IMR-90 (cell line): ENCODE measurements at regions not wholly inside any gene's neighbourhood (a gene's known extent, or its start where the extent isn't known, plus 50 kb on each side); places are given as distances from the start of the nearest gene placed in this dataset.
A peak's percentile ranks its signal among the peaks of the same experiment; 100 is the strongest.
"Not testable (repeated sequence)": the region's sequence is repeated elsewhere in the genome, so short reads cannot be mapped to it uniquely, and the experiment has no call there.

Experiments
- ATAC-seq: fragments of 200-7000 bp; cut with Tn5 transposase; 2 replicates; pipeline ENCODE4 v1.9.1; 2020; ENCODE audit warnings: low read depth, mild to moderate bottlenecking, moderate library complexity
- BruUV-seq: library from RNA; stranded (reverse); fragments of 400-500 nt; replicated peaks from 2 replicates; lab custom pipeline; 2021; lab: Mats Ljungman, UMichigan
- CTCF ChIA-PET: fragments of 300-600 bp; formaldehyde crosslinking; extraction: SDS; loops from one replicate; lab custom pipeline; 2021; ENCODE audit warnings: antibody characterized with exemption; lab: Yijun Ruan, JAX
- POLR2A ChIA-PET: fragments of 300-600 bp; sonication (Branson Sonifier 250); formaldehyde crosslinking; loops from one replicate; lab custom pipeline; 2022; ENCODE audit warnings: antibody characterized with exemption; ENCODE audit not compliant: unreplicated experiment; lab: Charles Lee
- DNase-seq: peaks from one replicate; pipeline ENCODE4 v3.0.0; 2013
- H2AFZ ChIP-seq: replicated peaks from 2 replicates; pipeline ENCODE3; 2013; ENCODE audit warnings: low read length, mild to moderate bottlenecking; ENCODE audit not compliant: poor library complexity
- H2AK5ac ChIP-seq: 2 replicates; pipeline ENCODE4 v1.6.1; 2013; ENCODE audit warnings: low read depth, low read length, inconsistent platforms
- H2AK9ac ChIP-seq: replicated peaks from 2 replicates; pipeline ENCODE3; 2013; ENCODE audit warnings: mild to moderate bottlenecking, low read depth, low read length, moderate library complexity; ENCODE audit not compliant: poor library complexity
- H2BK120ac ChIP-seq: 2 replicates; pipeline ENCODE4 v1.6.1; 2013; ENCODE audit warnings: low read depth, low read length, inconsistent platforms
- H2BK15ac ChIP-seq: 3 replicates; pipeline ENCODE4 v1.6.1; 2013; ENCODE audit warnings: low read depth, low read length, inconsistent platforms
- H2BK20ac ChIP-seq: 2 replicates; pipeline ENCODE4 v1.6.1; 2013; ENCODE audit warnings: low read depth, mild to moderate bottlenecking, inconsistent platforms, low read length, moderate library complexity
- H2BK5ac ChIP-seq: 2 replicates; pipeline ENCODE4 v1.6.1; 2013; ENCODE audit warnings: mild to moderate bottlenecking, low read depth, low read length, inconsistent platforms; ENCODE audit not compliant: poor library complexity, severe bottlenecking
- H3K14ac ChIP-seq: replicated peaks from 2 replicates; pipeline ENCODE4 v1.6.1; 2013; ENCODE audit warnings: low read depth, low read length, inconsistent platforms
- H3K18ac ChIP-seq: 2 replicates; pipeline ENCODE4 v1.6.1; 2013; ENCODE audit warnings: low read depth, low read length, control low read depth
- H3K23ac ChIP-seq: 2 replicates; pipeline ENCODE4 v1.6.1; 2013; ENCODE audit warnings: low read depth, low read length, inconsistent platforms
- H3K27ac ChIP-seq: 2 replicates; pipeline ENCODE4 v1.5.1; 2013; ENCODE audit warnings: mild to moderate bottlenecking, control low read depth, low read length; ENCODE audit not compliant: insufficient read depth
- H3K27me3 ChIP-seq: 2 replicates; pipeline ENCODE4 v1.6.1; 2013; ENCODE audit warnings: low read length; ENCODE audit not compliant: control insufficient read depth, insufficient read depth
- H3K36me3 ChIP-seq: 2 replicates; pipeline ENCODE4 v1.6.1; 2013; ENCODE audit warnings: low read length, mixed read lengths; ENCODE audit not compliant: control insufficient read depth, insufficient read depth
- H3K4ac ChIP-seq: 2 replicates; pipeline ENCODE4 v1.6.1; 2013; ENCODE audit warnings: low read depth, low read length, inconsistent platforms
- H3K4me1 ChIP-seq: 2 replicates; pipeline ENCODE4 v1.6.1; 2013; ENCODE audit warnings: low read length, mixed read lengths; ENCODE audit not compliant: control insufficient read depth, insufficient read depth
- H3K4me2 ChIP-seq: 2 replicates; pipeline ENCODE4 v1.6.1; 2013; ENCODE audit warnings: low read depth, mild to moderate bottlenecking, control low read depth, low read length, moderate library complexity
- H3K4me3 ChIP-seq: 2 replicates; pipeline ENCODE4 v1.5.1; 2013; ENCODE audit warnings: low read depth, mild to moderate bottlenecking, control low read depth, low read length, moderate library complexity; ENCODE audit not compliant: insufficient read depth
- H3K56ac ChIP-seq: 2 replicates; pipeline ENCODE4 v1.6.1; 2013; ENCODE audit warnings: low read length, inconsistent platforms; ENCODE audit not compliant: insufficient read depth; ENCODE audit errors: extremely low read depth
- H3K79me1 ChIP-seq, 2 experiments: 2 replicates each; pipeline ENCODE4 v1.6.1; 2013; ENCODE audit warnings: low read length in 2 of 2, inconsistent platforms in 1 of 2, low read depth in 1 of 2
- H3K9ac ChIP-seq: 2 replicates; pipeline ENCODE4 v1.6.1; 2013; ENCODE audit warnings: low read depth, low read length, control low read depth
- H3K9me1 ChIP-seq: 2 replicates; pipeline ENCODE4 v1.6.1; 2013; ENCODE audit warnings: low read length, inconsistent platforms; ENCODE audit not compliant: insufficient read depth
- H3K9me3 ChIP-seq: 2 replicates; pipeline ENCODE4 v1.6.1; 2013; ENCODE audit warnings: low read length; ENCODE audit not compliant: control insufficient read depth, insufficient read depth
- H4K20me1 ChIP-seq: 2 replicates; pipeline ENCODE4 v1.6.1; 2013; ENCODE audit warnings: low read length, inconsistent platforms; ENCODE audit not compliant: insufficient read depth
- H4K5ac ChIP-seq: 2 replicates; pipeline ENCODE4 v1.6.1; 2013; ENCODE audit warnings: mild to moderate bottlenecking, low read depth, low read length, control low read depth
- H4K8ac ChIP-seq, 2 experiments: 2 replicates each; pipeline ENCODE4 v1.6.1; 2013; ENCODE audit warnings: low read depth in 2 of 2, low read length in 2 of 2, control low read depth in 1 of 2, inconsistent platforms in 1 of 2
- H4K91ac ChIP-seq: 2 replicates; pipeline ENCODE4 v1.6.1; 2013; ENCODE audit warnings: low read depth, low read length, inconsistent platforms; ENCODE audit not compliant: insufficient read depth
- CEBPB ChIP-seq: IDR thresholded peaks from 2 replicates; pipeline ENCODE4 v1.6.1; 2012; ENCODE audit warnings: low read depth, low read length, improper control_type of control experiment
- WGBS, 2 experiments: methylation state at CpG; one replicate each; pipeline versions ENCODE4 v1.1.5 to v1.1.7; 2013; ENCODE audit warnings: missing lambda C conversion rate in 2 of 2; ENCODE audit not compliant: insufficient read length in 1 of 2; ENCODE audit errors: extremely low coverage in 2 of 2; 5-methylcytosine and 5-hydroxymethylcytosine counted together
- dilution Hi-C: fragments of 300-500 bp; cut with HindIII; formaldehyde crosslinking; loops from one replicate; pipeline ENCODE4 v1.14.3; 2018; ENCODE audit warnings: low sequenced_read_pairs; ENCODE audit not compliant: unreplicated experiment
- in situ Hi-C: fragments of 300-500 bp; cut with MboI; formaldehyde crosslinking; loops from 3 replicates; pipeline ENCODE4 v1.14.3; 2019; ENCODE audit warnings: low sequenced_read_pairs, inconsistent platforms, mixed read lengths
- intact Hi-C: fragments of 100-400 bp; cut with micrococcal nuclease; formaldehyde crosslinking; loops from 2 replicates; pipeline ENCODE4 v1.10.0; 2022

GRCh38 chr4:57342411-57342810, 232.2 kb upstream of the IGFBP7 start:
- ChIA-PET POLR2A (no interaction called here), CTCF (no interaction called here)
- H4K91ac ChIP-seq = no peak overlapping the region
- in situ Hi-C loops (no loop called here), dilution Hi-C loops (no loop called here), intact Hi-C loops (no loop called here)
- H3K56ac ChIP-seq = no peak overlapping the region
- no peak overlapping the region for H3K9ac ChIP-seq
- no peak overlapping the region for H3K18ac ChIP-seq
- no peak overlapping the region for H3K4me2 ChIP-seq
- no CpG with 5 or more reads among the region's 2 CpGs for WGBS, 2 experiments
- no peak overlapping the region for H3K27ac ChIP-seq
- no peak overlapping the region for H2AK5ac ChIP-seq
- H2BK120ac ChIP-seq = no peak overlapping the region
- H3K14ac ChIP-seq = no peak overlapping the region
- H2AFZ ChIP-seq = no peak overlapping the region
- no peaks in the 10 kb centered on the region for H3K79me1 ChIP-seq
- no peaks in the 10 kb centered on the region for H3K9me1 ChIP-seq
- H2BK5ac ChIP-seq = no peak overlapping the region
- H3K4ac ChIP-seq = no peak overlapping the region
- no peak overlapping the region for H4K8ac ChIP-seq
- H2BK20ac ChIP-seq = no peak overlapping the region
- H3K27me3 ChIP-seq = no peaks in the 10 kb centered on the region
- no peak overlapping the region for H2AK9ac ChIP-seq
- no TSS peak for BruUV-seq
- no peak overlapping the region for H3K23ac ChIP-seq
- H3K9me3 ChIP-seq = no peaks in the 10 kb centered on the region
- no peak overlapping the region for H4K5ac ChIP-seq
- no peaks in the 10 kb centered on the region for H4K20me1 ChIP-seq
- no peaks in the 10 kb centered on the region for H3K36me3 ChIP-seq
- no peak overlapping the region for H2BK15ac ChIP-seq
- no peak for ATAC-seq
- no peaks in the 10 kb centered on the region for H3K4me1 ChIP-seq
- peak; percentile 2 for DNase-seq
- TF ChIP-seq CEBPB = no peak
- no peak overlapping the region for H3K4me3 ChIP-seq

- dilution Hi-C loops, H3K9ac ChIP-seq, intact Hi-C loops, H4K5ac ChIP-seq, H3K18ac ChIP-seq, H4K8ac ChIP-seq, H3K36me3 ChIP-seq, H3K9me3 ChIP-seq, CTCF ChIA-PET, H3K4me1 ChIP-seq, H2BK20ac ChIP-seq, DNase-seq, H2AK5ac ChIP-seq, H4K91ac ChIP-seq, H3K27me3 ChIP-seq, H3K4me2 ChIP-seq, H3K9me1 ChIP-seq, H2BK5ac ChIP-seq, in situ Hi-C loops, H2BK120ac ChIP-seq, ATAC-seq, H2AFZ ChIP-seq, H3K4me3 ChIP-seq, H3K27ac ChIP-seq, BruUV-seq, H3K14ac ChIP-seq, H3K4ac ChIP-seq, H3K79me1 ChIP-seq, H3K23ac ChIP-seq, H3K56ac ChIP-seq, POLR2A ChIA-PET, H2BK15ac ChIP-seq, H2AK9ac ChIP-seq, H4K20me1 ChIP-seq: not testable (repeated sequence)
Measured at GRCh38 chr4:57338861-57339260, 228.7 kb upstream of the IGFBP7 start.
